Mucosa of descending colon (tissue), 3 donors: ENCODE measurements at regions not wholly inside any gene's neighbourhood (a gene's known extent, or its start where the extent isn't known, plus 50 kb on each side); places are given as distances from the start of the nearest gene placed in this dataset.

ENCODE experiments used
- ATAC-seq: fragments of 200-7000 bp; cut with Tn5 transposase; one replicate; pipeline ENCODE4 v1.9.1; 2020; ENCODE audit warnings: mild to moderate bottlenecking, moderate library complexity
- DNase-seq, 3 donors: peaks; one replicate each; pipeline ENCODE4 v3.0.0-alpha.2; 2020
- H3K36me3 ChIP-seq: fragments of 200-600 bp; one replicate; pipeline ENCODE4 v1.8.0; 2021; ENCODE audit warnings: low read depth, mild to moderate bottlenecking
- H3K4me1 ChIP-seq: fragments of 200-600 bp; one replicate; pipeline ENCODE4 v1.8.0; 2021; ENCODE audit warnings: low read depth, mild to moderate bottlenecking
- H3K4me3 ChIP-seq: fragments of 200-600 bp; one replicate; pipeline ENCODE4 v1.8.0; 2021; ENCODE audit warnings: mild to moderate bottlenecking
- H3K9me3 ChIP-seq: fragments of 200-600 bp; one replicate; pipeline ENCODE4 v1.8.0; 2021; ENCODE audit warnings: mild to moderate bottlenecking
- CTCF ChIP-seq: fragments of 200-600 bp; IDR thresholded peaks from one replicate; pipeline ENCODE4 v1.8.0; 2022; ENCODE audit warnings: antibody characterized with exemption, mild to moderate bottlenecking
- intact Hi-C, 2 donors: fragments of 100-400 bp; cut with DNase I in 1 of 2; cut with micrococcal nuclease in 1 of 2; formaldehyde crosslinking; loops; one replicate each; pipeline versions ENCODE4 v1.11.0 to v1.11.1; 2022; cut with DNase I, micrococcal nuclease
- donor health status: DM: no; HTN: no; CAD: no; lungs with moderate emphysema.
- donor health status: DM: no; HTN: no; CAD: no.
- donor health status: DM: no; HTN: yes; CAD: no.

- ATAC-seq: no peak
- Histone ChIP-seq H3K9me3 (no peaks in the 10 kb centered on the region), H3K4me1 (no peaks in the 10 kb centered on the region), H3K36me3 (no peaks in the 10 kb centered on the region), H3K4me3 (no peak overlapping the region)
- DNase-seq: no peak
- TF ChIP-seq CTCF: no peak
- intact Hi-C loops: no loop called here
Measured at GRCh38 chr10:125494651-125495239, 188.2 kb downstream of the TEX36 start.

- intact Hi-C loops: no loop called here
- H3K4me3 ChIP-seq: no peak overlapping the region
- TF ChIP-seq CTCF: no peak
- no peak for ATAC-seq
- no peaks in the 10 kb centered on the region for H3K36me3 ChIP-seq
- H3K9me3 ChIP-seq: no peaks in the 10 kb centered on the region
- H3K4me1 ChIP-seq: no peaks in the 10 kb centered on the region
- no peak for DNase-seq
Measured at GRCh38 chr10:125491381-125491780, 191.6 kb downstream of the TEX36 start.

DNA sequence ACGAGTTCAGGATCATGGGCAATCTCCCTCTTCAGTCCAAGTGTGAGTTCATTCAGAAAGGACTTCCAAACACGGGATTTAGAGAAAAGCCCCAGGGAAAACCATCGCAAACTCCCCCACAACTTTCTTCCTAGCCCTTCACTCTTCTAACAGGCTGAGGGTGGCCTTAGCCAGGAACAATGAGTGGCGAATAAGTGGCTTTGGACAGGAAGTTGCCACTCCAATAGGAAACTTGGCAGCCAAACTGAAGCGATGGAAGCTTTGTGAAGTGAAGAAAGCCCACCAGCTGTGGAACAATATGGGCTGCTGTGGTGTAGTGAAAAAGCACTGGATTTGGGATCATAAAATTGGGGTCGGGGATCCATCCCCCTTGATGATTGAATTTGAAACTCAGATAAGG is 193.2 kb downstream of the TEX36 start:
- DNase-seq (no peak), ATAC-seq (no peak)
- no peaks in the 10 kb centered on the region for H3K36me3 ChIP-seq
- TF ChIP-seq CTCF: no peak
- no peaks in the 10 kb centered on the region for H3K9me3 ChIP-seq
- H3K4me1 ChIP-seq: no peaks in the 10 kb centered on the region
- intact Hi-C loops: no loop called here
- H3K4me3 ChIP-seq: no peak overlapping the region

DNA sequence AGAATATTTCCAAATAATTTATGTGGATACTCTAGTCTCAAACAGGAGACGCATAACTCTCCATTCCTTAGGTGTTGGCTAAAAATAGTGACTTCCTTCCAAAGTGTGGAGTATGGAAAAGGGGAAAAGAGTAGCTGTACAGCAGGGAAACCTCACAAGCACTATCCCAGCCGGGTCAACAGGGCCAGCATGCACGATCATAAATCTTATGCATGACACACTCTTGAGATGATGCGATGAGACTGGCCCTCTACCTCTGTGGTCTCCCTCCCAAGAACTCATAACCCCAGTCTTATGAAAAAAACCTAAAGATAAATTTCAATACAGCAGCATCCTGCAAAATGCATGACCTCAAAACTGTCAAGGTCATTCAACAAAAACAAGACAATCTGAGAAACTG is 197.3 kb downstream of the TEX36 start:
- H3K4me3 ChIP-seq: no peak overlapping the region
- intact Hi-C loops: no loop called here
- ATAC-seq (no peak), DNase-seq (no peak)
- H3K36me3 ChIP-seq: no peaks in the 10 kb centered on the region
- H3K4me1 ChIP-seq: no peaks in the 10 kb centered on the region
- no peak for TF ChIP-seq CTCF
- H3K9me3 ChIP-seq: no peaks in the 10 kb centered on the region

GRCh38 chr10:125484035-125484732 is 198.8 kb downstream of the TEX36 start:
- no peaks in the 10 kb centered on the region for H3K4me1 ChIP-seq
- no peaks in the 10 kb centered on the region for H3K9me3 ChIP-seq
- no peak overlapping the region for H3K4me3 ChIP-seq
- intact Hi-C loops: no loop called here
- DNase-seq (no peak), ATAC-seq (no peak)
- TF ChIP-seq CTCF: no peak
- H3K36me3 ChIP-seq: no peaks in the 10 kb centered on the region
